Hematopoietic multipotent progenitor cell treated with erythropoietin and hydrocortisone succinate and interleukin-3 and kit ligand, for 4 days (in vitro differentiated cells): ENCODE measurements at regions not wholly inside any gene's neighbourhood (a gene's known extent, or its start where the extent isn't known, plus 50 kb on each side); places are given as distances from the start of the nearest gene placed in this dataset.
"Not testable (repeated sequence)": the region's sequence is repeated elsewhere in the genome, so short reads cannot be mapped to it uniquely, and the experiment has no call there.

Source experiments
- DNase-seq: peaks from one replicate; pipeline ENCODE4 v3.0.0-alpha.2; 2015

GRCh38 chr13:19362946-19363510 lies 181.4 kb upstream of the TUBA3C start:
- no peak for DNase-seq

GRCh38 chr13:19359697-19360096 lies 178.1 kb upstream of the TUBA3C start:
- not testable (repeated sequence) for DNase-seq

GRCh38 chr13:19345916-19346422 lies 164.3 kb upstream of the TUBA3C start:
- no peak for DNase-seq

- DNase-seq = no peak
Measured at GRCh38 chr13:19345158-19345557, 163.5 kb upstream of the TUBA3C start.

GRCh38 chr13:19344585-19345120 lies 163.0 kb upstream of the TUBA3C start:
- DNase-seq = peak; percentile 3

- no peak for DNase-seq
Measured at GRCh38 chr13:19332378-19332777, 150.8 kb upstream of the TUBA3C start.

- DNase-seq = no peak
Measured at GRCh38 chr13:19329365-19329764, 147.7 kb upstream of the TUBA3C start.

- DNase-seq = no peak
Measured at GRCh38 chr13:19324325-19324724, 142.7 kb upstream of the TUBA3C start.

GRCh38 chr13:19321222-19321621 lies 139.6 kb upstream of the TUBA3C start:
- DNase-seq = no peak

- no peak for DNase-seq
Measured at GRCh38 chr13:19305434-19305833, 123.8 kb upstream of the TUBA3C start.

GRCh38 chr13:19289180-19289579 lies 107.6 kb upstream of the TUBA3C start:
- no peak for DNase-seq

- DNase-seq = no peak
Measured at GRCh38 chr13:19283836-19284235, 102.2 kb upstream of the TUBA3C start.

- DNase-seq = no peak
Measured at GRCh38 chr13:19268331-19268730, 86.7 kb upstream of the TUBA3C start.

GRCh38 chr13:19267746-19268145 lies 86.1 kb upstream of the TUBA3C start:
- no peak for DNase-seq

- DNase-seq = no peak
Measured at GRCh38 chr13:19266979-19267378, 85.4 kb upstream of the TUBA3C start.

GRCh38 chr13:19264711-19265110 lies 83.1 kb upstream of the TUBA3C start:
- no peak for DNase-seq

GRCh38 chr13:19252381-19252780 lies 70.8 kb upstream of the TUBA3C start:
- DNase-seq = no peak

GRCh38 chr13:19239114-19239860 lies 57.7 kb upstream of the TUBA3C start:
- DNase-seq = no peak
